ENCODE measurements at regions not wholly inside any gene's neighbourhood (a gene's known extent, or its start where the extent isn't known, plus 50 kb on each side); places are given as distances from the start of the nearest gene placed in this dataset.

- TF ChIP-seq ZNF639 (tag by site-specific recombination; IDR thresholded peaks at IDR 0.05), result peak; percentile 63
- no peak for TF ChIP-seq ELK4 (IDR thresholded peaks at IDR 0.05; ENCODE audit: borderline replicate concordance, low read depth, low read length)
- no peak for TF ChIP-seq ZNF707 (tag by site-specific recombination; IDR thresholded peaks at IDR 0.05)
- no peak for TF ChIP-seq ZSCAN18 (tag by site-specific recombination; IDR thresholded peaks at IDR 0.05)
- TF ChIP-seq GLIS2 (tag by site-specific recombination; IDR thresholded peaks at IDR 0.05), result no peak
- TF ChIP-seq ZNF600 (tag by site-specific recombination; IDR thresholded peaks at IDR 0.05), result peak; percentile 66
- TF ChIP-seq CTCF (tag by site-specific recombination; IDR thresholded peaks at IDR 0.05), result peak; percentile 98
- TF ChIP-seq ZSCAN30 (tag by site-specific recombination; IDR thresholded peaks at IDR 0.05), result peak; percentile 74; the same call in 1 of the 2 replicates
- no peak for TF ChIP-seq ZNF239 (tag by site-specific recombination; IDR thresholded peaks at IDR 0.05)
- peak; percentile 35; the same call in 1 of the 2 replicates for TF ChIP-seq FEZF1 (tag by site-specific recombination; IDR thresholded peaks at IDR 0.05)
- TF ChIP-seq ZXDB (tag by site-specific recombination; IDR thresholded peaks at IDR 0.05), result peak; percentile 51; the same call in 1 of the 2 replicates
- no peak for TF ChIP-seq ZNF610 (tag by site-specific recombination; IDR thresholded peaks at IDR 0.05; ENCODE audit: borderline replicate concordance)
- 0 out of 2 replicates have a peak, but pooled peaks have one; percentile 63 for TF ChIP-seq ZNF501 (tag by site-specific recombination; IDR thresholded peaks at IDR 0.05)
- TF ChIP-seq ZNF391 (tag by site-specific recombination; IDR thresholded peaks at IDR 0.05; ENCODE audit: borderline replicate concordance, low read depth), result 0 out of 2 replicates have a peak, but pooled peaks have one; percentile 57
- TF ChIP-seq OVOL3 (tag by site-specific recombination; IDR thresholded peaks at IDR 0.05), result no peak
- TF ChIP-seq ZNF518A (tag by site-specific recombination; conservative IDR thresholded peaks at IDR 0.05; ENCODE audit: low read depth), result no peak
- no peak for TF ChIP-seq ZNF596 (tag by site-specific recombination; IDR thresholded peaks at IDR 0.05)
- 0 out of 2 replicates have a peak, but pooled peaks have one; percentile 49 for TF ChIP-seq ZNF76 (tag by site-specific recombination; IDR thresholded peaks at IDR 0.05; ENCODE audit: borderline replicate concordance, low read depth)
- TF ChIP-seq EGR2 (tag by site-specific recombination; IDR thresholded peaks at IDR 0.05; ENCODE audit: low read depth), result peak; percentile 76
- 0 out of 2 replicates have a peak, but pooled peaks have one; percentile 38 for TF ChIP-seq TRIM28 (IDR thresholded peaks at IDR 0.05; ENCODE audit: borderline replicate concordance, low read length)
- TF ChIP-seq ZNF530 (tag by site-specific recombination; IDR thresholded peaks at IDR 0.05; ENCODE audit: low read depth), result no peak
- no peak for TF ChIP-seq ZNF175 (tag by site-specific recombination; IDR thresholded peaks at IDR 0.05)
- no peak; the same call in 1 of the 2 replicates for TF ChIP-seq PBX3 (CRISPR knock-in tag; IDR thresholded peaks at IDR 0.05)
- TF ChIP-seq ZBTB49 (tag by site-specific recombination; IDR thresholded peaks at IDR 0.05; ENCODE audit: low read depth), result no peak
Measured at GRCh38 chr2:205885492-205886099, 200.4 kb downstream of the INO80D start (continued).
